ENCODE measurements at regions not wholly inside any gene's neighbourhood (a gene's known extent, or its start where the extent isn't known, plus 50 kb on each side); places are given as distances from the start of the nearest gene placed in this dataset.
"Not testable (repeated sequence)": the region's sequence is repeated elsewhere in the genome, so short reads cannot be mapped to it uniquely, and the experiment has no call there.

GRCh38 chr16:63135069-63135468 lies 1098.8 kb upstream of the CDH8 start:
- DNase-seq (ENCODE audit: low read depth): no peak

GRCh38 chr16:63131503-63131902 lies 1095.3 kb upstream of the CDH8 start:
- no peak for DNase-seq (ENCODE audit: low read depth)

- DNase-seq (ENCODE audit: low read depth): no peak
Measured at GRCh38 chr16:63130942-63131341, 1094.7 kb upstream of the CDH8 start.

- DNase-seq (ENCODE audit: low read depth): no peak
Measured at GRCh38 chr16:63129411-63130125, 1093.3 kb upstream of the CDH8 start.

- DNase-seq (ENCODE audit: low read depth): not testable (repeated sequence)
Measured at GRCh38 chr16:63119905-63120304, 1083.7 kb upstream of the CDH8 start.

GRCh38 chr16:63100082-63100481 lies 1063.8 kb upstream of the CDH8 start:
- DNase-seq (ENCODE audit: low read depth): no peak

- DNase-seq (ENCODE audit: low read depth): no peak
Measured at GRCh38 chr16:63096857-63097256, 1060.6 kb upstream of the CDH8 start.

- no peak for DNase-seq (ENCODE audit: low read depth)
Measured at GRCh38 chr16:63092736-63093135, 1056.5 kb upstream of the CDH8 start.

- no peak for DNase-seq (ENCODE audit: low read depth)
Measured at GRCh38 chr16:63082101-63082500, 1045.9 kb upstream of the CDH8 start.

- DNase-seq (ENCODE audit: low read depth): no peak
Measured at GRCh38 chr16:63080746-63081145, 1044.5 kb upstream of the CDH8 start.

GRCh38 chr16:63069047-63069446 lies 1032.8 kb upstream of the CDH8 start:
- no peak for DNase-seq (ENCODE audit: low read depth)

- DNase-seq (ENCODE audit: low read depth): no peak
Measured at GRCh38 chr16:63067141-63067540, 1030.9 kb upstream of the CDH8 start.

- DNase-seq (ENCODE audit: low read depth): no peak
Measured at GRCh38 chr16:63066552-63066951, 1030.3 kb upstream of the CDH8 start.

GRCh38 chr16:63061319-63061718 lies 1025.1 kb upstream of the CDH8 start:
- no peak for DNase-seq (ENCODE audit: low read depth)

GRCh38 chr16:63059676-63060075 lies 1023.4 kb upstream of the CDH8 start:
- no peak for DNase-seq (ENCODE audit: low read depth)

GRCh38 chr16:63057341-63057740 lies 1021.1 kb upstream of the CDH8 start:
- no peak for DNase-seq (ENCODE audit: low read depth)

- no peak for DNase-seq (ENCODE audit: low read depth)
Measured at GRCh38 chr16:63050391-63050790, 1014.2 kb upstream of the CDH8 start.

GRCh38 chr16:63038397-63039106 lies 1002.3 kb upstream of the CDH8 start:
- no peak for DNase-seq (ENCODE audit: low read depth)

GRCh38 chr16:63037761-63038396 lies 1001.6 kb upstream of the CDH8 start:
- DNase-seq (ENCODE audit: low read depth): no peak

- DNase-seq (ENCODE audit: low read depth): no peak
Measured at GRCh38 chr16:63018581-63019223, 982.5 kb upstream of the CDH8 start.

GRCh38 chr16:63008688-63009087 lies 972.5 kb upstream of the CDH8 start:
- no peak for DNase-seq (ENCODE audit: low read depth)

GRCh38 chr16:63005356-63005755 lies 969.1 kb upstream of the CDH8 start:
- DNase-seq (ENCODE audit: low read depth): no peak

GRCh38 chr16:62989480-62989879 lies 953.2 kb upstream of the CDH8 start:
- no peak for DNase-seq (ENCODE audit: low read depth)

Data from renal cortical epithelial cell (primary cell).